ENCODE measurements at regions not wholly inside any gene's neighbourhood (a gene's known extent, or its start where the extent isn't known, plus 50 kb on each side); places are given as distances from the start of the nearest gene placed in this dataset.
A peak's percentile ranks its signal among the peaks of the same experiment; 100 is the strongest.
"Not testable (repeated sequence)": the region's sequence is repeated elsewhere in the genome, so short reads cannot be mapped to it uniquely, and the experiment has no call there.

GRCh38 chr14:21965042-21965441 lies 291.4 kb upstream of the OR4E1 start:
- in situ Hi-C loops (cut with MboI; ENCODE audit: low pct_unique_long_range_greater_than_20kb, low sequenced_read_pairs), result no loop called here
- DNase-seq, result no peak

GRCh38 chr14:21964180-21964579 lies 290.6 kb upstream of the OR4E1 start:
- in situ Hi-C loops (cut with MboI; ENCODE audit: low pct_unique_long_range_greater_than_20kb, low sequenced_read_pairs), result no loop called here
- DNase-seq, result no peak

- no peak for DNase-seq
- in situ Hi-C loops (cut with MboI; ENCODE audit: low pct_unique_long_range_greater_than_20kb, low sequenced_read_pairs), result no loop called here
Observed at GRCh38 chr14:21960636-21961035, 287.0 kb upstream of the OR4E1 start.

GRCh38 chr14:21941885-21942284 lies 268.3 kb upstream of the OR4E1 start:
- DNase-seq, result no peak
- in situ Hi-C loops (cut with MboI; ENCODE audit: low pct_unique_long_range_greater_than_20kb, low sequenced_read_pairs), result no loop called here

GRCh38 chr14:21940887-21941856 lies 267.6 kb upstream of the OR4E1 start:
- DNase-seq, result peak; percentile 48
- in situ Hi-C loops (cut with MboI; ENCODE audit: low pct_unique_long_range_greater_than_20kb, low sequenced_read_pairs), result no loop called here

GRCh38 chr14:21939836-21940235 lies 266.2 kb upstream of the OR4E1 start:
- no peak for DNase-seq
- in situ Hi-C loops (cut with MboI; ENCODE audit: low pct_unique_long_range_greater_than_20kb, low sequenced_read_pairs), result no loop called here

- in situ Hi-C loops (cut with MboI; ENCODE audit: low pct_unique_long_range_greater_than_20kb, low sequenced_read_pairs), result no loop called here
Observed at GRCh38 chr14:21937996-21938395, 264.4 kb upstream of the OR4E1 start.

GRCh38 chr14:21933681-21934080 lies 260.1 kb upstream of the OR4E1 start:
- no peak for DNase-seq
- in situ Hi-C loops (cut with MboI; ENCODE audit: low pct_unique_long_range_greater_than_20kb, low sequenced_read_pairs), result no loop called here

More at GRCh38 chr14:21937996-21938395, 264.4 kb upstream of the OR4E1 start:
- no peak for DNase-seq

GRCh38 chr14:21924479-21924878 lies 250.9 kb upstream of the OR4E1 start:
- in situ Hi-C loops (cut with MboI; ENCODE audit: low pct_unique_long_range_greater_than_20kb, low sequenced_read_pairs), result no loop called here
- DNase-seq, result peak; percentile 24

GRCh38 chr14:21923820-21924219 lies 250.2 kb upstream of the OR4E1 start:
- in situ Hi-C loops (cut with MboI; ENCODE audit: low pct_unique_long_range_greater_than_20kb, low sequenced_read_pairs), result no loop called here
- peak; percentile 28 for DNase-seq

- in situ Hi-C loops (cut with MboI; ENCODE audit: low pct_unique_long_range_greater_than_20kb, low sequenced_read_pairs), result no loop called here
- no peak for DNase-seq
Observed at GRCh38 chr14:21921453-21921852, 247.8 kb upstream of the OR4E1 start.

GRCh38 chr14:21917699-21918436 lies 244.2 kb upstream of the OR4E1 start:
- peak; percentile 39 for DNase-seq
- in situ Hi-C loops (cut with MboI; ENCODE audit: low pct_unique_long_range_greater_than_20kb, low sequenced_read_pairs), result no loop called here

GRCh38 chr14:21915826-21916225 lies 242.2 kb upstream of the OR4E1 start:
- in situ Hi-C loops (cut with MboI; ENCODE audit: low pct_unique_long_range_greater_than_20kb, low sequenced_read_pairs), result no loop called here

GRCh38 chr14:21913759-21914158 lies 240.1 kb upstream of the OR4E1 start:
- peak; percentile 82 for DNase-seq
- in situ Hi-C loops (cut with MboI; ENCODE audit: low pct_unique_long_range_greater_than_20kb, low sequenced_read_pairs), result no loop called here

More at GRCh38 chr14:21915826-21916225, 242.2 kb upstream of the OR4E1 start:
- no peak for DNase-seq

GRCh38 chr14:21912367-21912766 lies 238.7 kb upstream of the OR4E1 start:
- in situ Hi-C loops (cut with MboI; ENCODE audit: low pct_unique_long_range_greater_than_20kb, low sequenced_read_pairs), result no loop called here
- no peak for DNase-seq

- DNase-seq, result no peak
- in situ Hi-C loops (cut with MboI; ENCODE audit: low pct_unique_long_range_greater_than_20kb, low sequenced_read_pairs), result no loop called here
Observed at GRCh38 chr14:21911877-21912276, 238.3 kb upstream of the OR4E1 start.

- DNase-seq, result no peak
- in situ Hi-C loops (cut with MboI; ENCODE audit: low pct_unique_long_range_greater_than_20kb, low sequenced_read_pairs), result no loop called here
Observed at GRCh38 chr14:21910260-21910659, 236.6 kb upstream of the OR4E1 start.

- in situ Hi-C loops (cut with MboI; ENCODE audit: low pct_unique_long_range_greater_than_20kb, low sequenced_read_pairs), result no loop called here
- DNase-seq, result peak; percentile 74
Observed at GRCh38 chr14:21902561-21903181, 229.1 kb upstream of the OR4E1 start.

- DNase-seq; in situ Hi-C loops (cut with MboI; ENCODE audit: low pct_unique_long_range_greater_than_20kb, low sequenced_read_pairs): not testable (repeated sequence)
Observed at GRCh38 chr14:21894898-21895194, 221.2 kb upstream of the OR4E1 start.

Measured in KBM-7 (cell line).